HepG2 (cell line): ENCODE measurements at regions not wholly inside any gene's neighbourhood (a gene's known extent, or its start where the extent isn't known, plus 50 kb on each side); places are given as distances from the start of the nearest gene placed in this dataset.

Source experiments
- ATAC-seq: fragments of 200-7000 bp; cut with Tn5 transposase; 3 replicates; pipeline ENCODE4 v1.9.1; 2020; ENCODE audit warnings: mild to moderate bottlenecking, moderate library complexity
- BruUV-seq: library from RNA; stranded (reverse); fragments of 400-500 nt; replicated peaks from 2 replicates; lab custom pipeline; 2021; lab: Mats Ljungman, UMichigan
- CTCF ChIA-PET: fragments of 300-600 bp; formaldehyde crosslinking; extraction: SDS; loops from one replicate; lab custom pipeline; 2021; ENCODE audit warnings: low total read pairs, inconsistent platforms, low intra/inter-chr PET ratio; lab: Yijun Ruan, JAX
- POLR2A ChIA-PET: fragments of 350-600 bp; sonication (Branson Sonifier 250); formaldehyde crosslinking; loops from one replicate; lab custom pipeline; 2020; ENCODE audit warnings: antibody characterized with exemption, inconsistent platforms; lab: Yijun Ruan, JAX
- DNase-seq: peaks from one replicate; pipeline ENCODE4 v3.0.0-alpha.2; 2015; ENCODE audit warnings: low spot score
- FAIRE-seq: peaks from 3 replicates; lab custom pipeline; 2011; peaks lifted over from hg19 to GRCh38; lab: Jason Lieb, UNC
- H2AFZ ChIP-seq: one replicate; pipeline ENCODE4 v1.6.1; 2011; ENCODE audit warnings: low read length, inconsistent platforms
- H3K27ac ChIP-seq: fragments of 300-600 bp; 3 replicates; pipeline ENCODE4 v1.8.0; 2011; ENCODE audit warnings: mixed run types, mild to moderate bottlenecking, mixed read lengths, low read length, inconsistent platforms; ENCODE audit not compliant: insufficient read depth; ENCODE audit errors: extremely low read length
- H3K27me3 ChIP-seq, 2 experiments: fragments of 200-600 bp in 1 of 2; 2 replicates in 1 of 2; 3 replicates in 1 of 2; pipeline versions ENCODE4 v1.6.0 to v1.8.0; 2011; ENCODE audit warnings: low read length in 2 of 2, mild to moderate bottlenecking in 2 of 2, moderate library complexity in 2 of 2, inconsistent platforms in 1 of 2; ENCODE audit not compliant: insufficient read depth in 2 of 2, control insufficient read depth in 1 of 2
- H3K36me3 ChIP-seq, 2 experiments: fragments of 200-600 bp in 1 of 2; replicated peaks in 1 of 2; 2 replicates in 1 of 2; 3 replicates in 1 of 2; pipeline versions ENCODE4 v1.5.1 to v1.8.0; 2011; ENCODE audit warnings: low read length in 2 of 2, inconsistent platforms in 1 of 2; ENCODE audit not compliant: insufficient read depth in 2 of 2, control insufficient read depth in 1 of 2
- H3K4me1 ChIP-seq: 2 replicates; pipeline ENCODE4 v1.5.1; 2012; ENCODE audit warnings: low read length, inconsistent platforms; ENCODE audit not compliant: insufficient read depth
- H3K4me2 ChIP-seq: 2 replicates; pipeline ENCODE4 v1.6.0; 2011; ENCODE audit warnings: low read depth, low read length, inconsistent platforms
- H3K4me3 ChIP-seq, 3 experiments: fragments of 200-600 bp in 1 of 3; sonication (generic), shearing (Covaris generic) in 1 of 3; replicated peaks in 1 of 3; 2 replicates each; pipeline ENCODE4 v1.5.1; 2011 to 2016; ENCODE audit warnings: low read length in 3 of 3, inconsistent platforms in 2 of 3, low read depth in 2 of 3, mild to moderate bottlenecking in 2 of 3, control low read depth in 1 of 3, mixed read lengths in 1 of 3; ENCODE audit not compliant: insufficient read depth in 1 of 3
- H3K79me2 ChIP-seq: one replicate; pipeline ENCODE4 v1.6.1; 2011; ENCODE audit warnings: low read length, inconsistent platforms; ENCODE audit not compliant: insufficient read depth
- H3K9ac ChIP-seq: 2 replicates; pipeline ENCODE4 v1.6.0; 2011; ENCODE audit warnings: mild to moderate bottlenecking, low read depth, low read length, inconsistent platforms; ENCODE audit not compliant: insufficient read depth
- H3K9me3 ChIP-seq: 2 replicates; pipeline ENCODE4 v1.5.1; 2012; ENCODE audit warnings: mild to moderate bottlenecking, low read length
- H4K20me1 ChIP-seq: 2 replicates; pipeline ENCODE4 v1.6.0; 2011; ENCODE audit warnings: inconsistent platforms, mild to moderate bottlenecking, low read length, moderate library complexity; ENCODE audit not compliant: insufficient read depth
- GFI1 ChIP-seq: sonication (generic); formaldehyde crosslinking; IDR thresholded peaks from 2 replicates; pipeline ENCODE4 v1.5.0; 2020; ENCODE audit warnings: missing genetic modification reagents, mild to moderate bottlenecking, borderline replicate concordance
- HMG20B ChIP-seq: conservative IDR thresholded peaks from 2 replicates; pipeline ENCODE4 v1.6.1; 2016; ENCODE audit warnings: missing genetic modification reagents, missing compliant biosample characterization
- MAFF ChIP-seq: IDR thresholded peaks from 2 replicates; pipeline ENCODE4 v1.6.1; 2011; ENCODE audit warnings: low read depth, low read length, improper control_type of control experiment
- MAFK ChIP-seq, 2 experiments: IDR thresholded peaks in 1 of 2; conservative IDR thresholded peaks in 1 of 2; 2 replicates each; pipeline ENCODE4 v1.6.1; 2011; ENCODE audit warnings: improper control_type of control experiment in 2 of 2, low read length in 2 of 2
- SIX1 ChIP-seq: sonication (generic); formaldehyde crosslinking; IDR thresholded peaks from 2 replicates; pipeline ENCODE4 v1.4.0; 2020; ENCODE audit warnings: missing genetic modification reagents, borderline replicate concordance
- SMC3 ChIP-seq: IDR thresholded peaks from 2 replicates; pipeline ENCODE4 v1.6.1; 2011; ENCODE audit warnings: low read length, improper control_type of control experiment
- STAG1 ChIP-seq: sonication (generic); formaldehyde crosslinking; IDR thresholded peaks from 2 replicates; pipeline ENCODE4 v1.4.0; 2020; ENCODE audit warnings: missing genetic modification reagents
- ZIK1 ChIP-seq: sonication (generic); formaldehyde crosslinking; IDR thresholded peaks from 2 replicates; pipeline ENCODE4 v1.5.0; 2020; ENCODE audit warnings: mild to moderate bottlenecking, low read depth, missing genetic modification reagents, borderline replicate concordance
- WGBS: methylation state at CpG from one replicate; pipeline ENCODE4 v1.1.6; 2017; ENCODE audit warnings: low lambda C conversion rate; 5-methylcytosine and 5-hydroxymethylcytosine counted together
- in situ Hi-C: cut with HindIII; loops from 2 replicates; pipeline ENCODE4 v1.10.0; 2017; ENCODE audit warnings: low pct_unique_long_range_greater_than_20kb; ENCODE audit not compliant: extremely low pct_ligation_motif_present
- intact Hi-C: fragments of 100-400 bp; cut with micrococcal nuclease; formaldehyde crosslinking; loops from one replicate; pipeline ENCODE4 v1.10.0; 2022; ENCODE audit not compliant: unreplicated experiment
- TF ChIP-seq, protein P1 (sequence below): sonication (generic); formaldehyde crosslinking; IDR thresholded peaks from 2 replicates; pipeline ENCODE4 v1.5.0; 2020; ENCODE audit warnings: mild to moderate bottlenecking, missing genetic modification reagents, moderate library complexity
- TF ChIP-seq, protein P2 (sequence below): sonication (generic); formaldehyde crosslinking; IDR thresholded peaks from 2 replicates; pipeline ENCODE4 v1.5.0; 2020; ENCODE audit warnings: mild to moderate bottlenecking, low read depth, missing genetic modification reagents, borderline replicate concordance

DNA sequence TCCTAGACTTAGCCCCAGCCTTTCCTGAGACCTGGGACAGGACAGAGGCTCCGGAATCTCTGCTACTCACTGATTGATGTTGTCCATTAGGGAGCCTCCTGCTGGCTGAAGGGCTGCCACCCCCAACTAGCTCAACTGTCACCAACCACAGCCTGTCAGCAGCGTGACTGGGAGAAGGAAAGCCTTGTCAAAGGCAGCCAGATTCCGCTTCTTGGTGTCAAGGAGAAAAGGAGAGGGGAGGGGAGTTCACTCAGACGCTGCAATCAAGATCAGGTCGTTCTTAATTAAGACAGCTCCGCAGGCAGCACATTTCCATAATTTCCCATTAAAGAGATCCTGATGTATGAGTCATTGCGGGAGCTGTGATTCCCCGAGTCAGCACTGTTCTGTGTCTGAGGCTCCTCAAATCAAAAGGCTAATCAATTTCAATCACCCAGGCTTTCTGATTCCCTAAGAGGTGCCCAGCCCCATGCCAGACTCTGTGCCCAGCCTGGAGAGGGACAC lies 152.8 kb upstream of the ZBED5 start:
- TF ChIP-seq STAG1 (CRISPR knock-in tag): 0 out of 2 replicates have a peak, but pooled peaks have one; percentile 12
- 0 out of 2 replicates have a peak, but pooled peaks have one; percentile 38 for TF ChIP-seq HMG20B
- peak; percentile 54; the same call in 1 of the 2 replicates for TF ChIP-seq SMC3
- TF ChIP-seq MAFF: peak; percentile 62
- no peak for TF ChIP-seq SIX1
- TF ChIP-seq, protein P1, sequence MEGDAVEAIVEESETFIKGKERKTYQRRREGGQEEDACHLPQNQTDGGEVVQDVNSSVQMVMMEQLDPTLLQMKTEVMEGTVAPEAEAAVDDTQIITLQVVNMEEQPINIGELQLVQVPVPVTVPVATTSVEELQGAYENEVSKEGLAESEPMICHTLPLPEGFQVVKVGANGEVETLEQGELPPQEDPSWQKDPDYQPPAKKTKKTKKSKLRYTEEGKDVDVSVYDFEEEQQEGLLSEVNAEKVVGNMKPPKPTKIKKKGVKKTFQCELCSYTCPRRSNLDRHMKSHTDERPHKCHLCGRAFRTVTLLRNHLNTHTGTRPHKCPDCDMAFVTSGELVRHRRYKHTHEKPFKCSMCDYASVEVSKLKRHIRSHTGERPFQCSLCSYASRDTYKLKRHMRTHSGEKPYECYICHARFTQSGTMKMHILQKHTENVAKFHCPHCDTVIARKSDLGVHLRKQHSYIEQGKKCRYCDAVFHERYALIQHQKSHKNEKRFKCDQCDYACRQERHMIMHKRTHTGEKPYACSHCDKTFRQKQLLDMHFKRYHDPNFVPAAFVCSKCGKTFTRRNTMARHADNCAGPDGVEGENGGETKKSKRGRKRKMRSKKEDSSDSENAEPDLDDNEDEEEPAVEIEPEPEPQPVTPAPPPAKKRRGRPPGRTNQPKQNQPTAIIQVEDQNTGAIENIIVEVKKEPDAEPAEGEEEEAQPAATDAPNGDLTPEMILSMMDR (CRISPR knock-in tag): peak; percentile 53
- TF ChIP-seq MAFK (conservative IDR thresholded peaks at IDR 0.05 in 1 of 2, IDR thresholded peaks at IDR 0.05 in 1 of 2; ENCODE audit: low read length in 2 of 2): peak; percentile 66 to 78
- no peak for TF ChIP-seq ZIK1 (CRISPR knock-in tag)
- TF ChIP-seq, protein P2, sequence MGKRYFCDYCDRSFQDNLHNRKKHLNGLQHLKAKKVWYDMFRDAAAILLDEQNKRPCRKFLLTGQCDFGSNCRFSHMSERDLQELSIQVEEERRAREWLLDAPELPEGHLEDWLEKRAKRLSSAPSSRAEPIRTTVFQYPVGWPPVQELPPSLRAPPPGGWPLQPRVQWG (CRISPR knock-in tag): no peak
- peak; percentile 79; the same call in 1 of the 2 replicates for TF ChIP-seq GFI1 (CRISPR knock-in tag)
- H3K27ac ChIP-seq: no peak overlapping the region
- H3K36me3 ChIP-seq: no peaks in the 10 kb centered on the region
- H3K27me3 ChIP-seq: peaks cover 1 to 4% of the 10 kb centered on the region in 2 experiments; a peak in 1 of 5 replicates
- no peak overlapping the region for H3K9ac ChIP-seq
- WGBS: 14% methylated on average over 4 of the region's 8 CpGs
- no peaks in the 10 kb centered on the region for H3K4me1 ChIP-seq
- POLR2A ChIA-PET: no interaction called here
- CTCF ChIA-PET: interaction anchor here (1.6 kb wide), 1 partner anchor 77 kb away, joined by 5 read pairs; no protein-coding TSS in a partner anchor
- no peaks in the 10 kb centered on the region for H4K20me1 ChIP-seq
- peak; percentile 16 for DNase-seq
- H3K4me3 ChIP-seq: no peak overlapping the region
- H3K79me2 ChIP-seq: no peaks in the 10 kb centered on the region
- no TSS peak for BruUV-seq
- no peak for FAIRE-seq
- no peak overlapping the region for H2AFZ ChIP-seq
- peak; percentile 91 for ATAC-seq
- in situ Hi-C loops (no loop called here), intact Hi-C loops (loop anchor here (1.0 kb wide), 1 partner anchor 77 kb away; no protein-coding TSS in a partner anchor)
- H3K4me2 ChIP-seq: no peak overlapping the region
- H3K9me3 ChIP-seq: no peaks in the 10 kb centered on the region
